CD4-positive, alpha-beta T cell treated with Interleukin-17A for 1 hour (primary cell): ENCODE measurements at regions not wholly inside any gene's neighbourhood (a gene's known extent, or its start where the extent isn't known, plus 50 kb on each side); places are given as distances from the start of the nearest gene placed in this dataset.
"Not testable (repeated sequence)": the region's sequence is repeated elsewhere in the genome, so short reads cannot be mapped to it uniquely, and the experiment has no call there.

ENCODE experiments used
- DNase-seq: peaks from one replicate; pipeline ENCODE4 v3.0.0-alpha.2; 2020

- no peak for DNase-seq
Observed at GRCh38 chr1:189971656-189972055, 506.0 kb downstream of the BRINP3 start.

- DNase-seq = no peak
Observed at GRCh38 chr1:189977184-189977583, 500.5 kb downstream of the BRINP3 start.

- no peak for DNase-seq
Observed at GRCh38 chr1:189983166-189983890, 494.3 kb downstream of the BRINP3 start.

- no peak for DNase-seq
Observed at GRCh38 chr1:189986516-189986915, 491.1 kb downstream of the BRINP3 start.

GRCh38 chr1:189987509-189987908, 490.2 kb downstream of the BRINP3 start:
- no peak for DNase-seq

- no peak for DNase-seq
Observed at GRCh38 chr1:189992856-189993255, 484.8 kb downstream of the BRINP3 start.

- no peak for DNase-seq
Observed at GRCh38 chr1:190000365-190000872, 477.2 kb downstream of the BRINP3 start.

- no peak for DNase-seq
Observed at GRCh38 chr1:190001187-190001586, 476.5 kb downstream of the BRINP3 start.

GRCh38 chr1:190003376-190003775, 474.3 kb downstream of the BRINP3 start:
- no peak for DNase-seq

- no peak for DNase-seq
Observed at GRCh38 chr1:190011585-190011984, 466.1 kb downstream of the BRINP3 start.

GRCh38 chr1:190019151-190019550, 458.5 kb downstream of the BRINP3 start:
- not testable (repeated sequence) for DNase-seq

GRCh38 chr1:190019717-190020116, 457.9 kb downstream of the BRINP3 start:
- no peak for DNase-seq

- no peak for DNase-seq
Observed at GRCh38 chr1:190022709-190023108, 455.0 kb downstream of the BRINP3 start.

- no peak for DNase-seq
Observed at GRCh38 chr1:190029441-190029840, 448.2 kb downstream of the BRINP3 start.

- DNase-seq = no peak
Observed at GRCh38 chr1:190043655-190044054, 434.0 kb downstream of the BRINP3 start.

GRCh38 chr1:190046231-190046630, 431.4 kb downstream of the BRINP3 start:
- DNase-seq = no peak
